ENCODE measurements at regions not wholly inside any gene's neighbourhood (a gene's known extent, or its start where the extent isn't known, plus 50 kb on each side); places are given as distances from the start of the nearest gene placed in this dataset.
A peak's percentile ranks its signal among the peaks of the same experiment; 100 is the strongest.
"Not testable (repeated sequence)": the region's sequence is repeated elsewhere in the genome, so short reads cannot be mapped to it uniquely, and the experiment has no call there.

GRCh38 chr13:89518289-89519077, 1829.0 kb upstream of the MIR17HG start:
- no peak for DNase-seq

GRCh38 chr13:89520468-89520867, 1827.0 kb upstream of the MIR17HG start:
- no peak for DNase-seq

GRCh38 chr13:89521672-89522071, 1825.8 kb upstream of the MIR17HG start:
- not testable (repeated sequence) for DNase-seq

GRCh38 chr13:89541091-89542030, 1806.1 kb upstream of the MIR17HG start:
- no peak for DNase-seq

- DNase-seq = no peak
These were observed 1796.5 kb upstream of the MIR17HG start for GRCh38 chr13:89550938-89551337.

GRCh38 chr13:89554801-89555200, 1792.7 kb upstream of the MIR17HG start:
- DNase-seq = peak; percentile 83

- DNase-seq = no peak
These were observed 1781.9 kb upstream of the MIR17HG start for GRCh38 chr13:89565476-89566100.

GRCh38 chr13:89567025-89567424, 1780.5 kb upstream of the MIR17HG start:
- no peak for DNase-seq

GRCh38 chr13:89568276-89568675, 1779.2 kb upstream of the MIR17HG start:
- DNase-seq = no peak

GRCh38 chr13:89568746-89569145, 1778.7 kb upstream of the MIR17HG start:
- no peak for DNase-seq

- DNase-seq = no peak
These were observed 1775.8 kb upstream of the MIR17HG start for GRCh38 chr13:89571676-89572075.

GRCh38 chr13:89574077-89574476, 1773.4 kb upstream of the MIR17HG start:
- DNase-seq = no peak

GRCh38 chr13:89577301-89577700, 1770.2 kb upstream of the MIR17HG start:
- DNase-seq = no peak

- DNase-seq = no peak
These were observed 1763.3 kb upstream of the MIR17HG start for GRCh38 chr13:89584058-89584620.

- DNase-seq = no peak
These were observed 1744.8 kb upstream of the MIR17HG start for GRCh38 chr13:89602655-89603054.

GRCh38 chr13:89603187-89603586, 1744.3 kb upstream of the MIR17HG start:
- no peak for DNase-seq

- DNase-seq = no peak
These were observed 1738.2 kb upstream of the MIR17HG start for GRCh38 chr13:89609318-89609717.

GRCh38 chr13:89610331-89610730, 1737.2 kb upstream of the MIR17HG start:
- no peak for DNase-seq

- DNase-seq = no peak
These were observed 1736.6 kb upstream of the MIR17HG start for GRCh38 chr13:89610881-89611280.

GRCh38 chr13:89627996-89628395, 1719.5 kb upstream of the MIR17HG start:
- DNase-seq = no peak

GRCh38 chr13:89628567-89628966, 1718.9 kb upstream of the MIR17HG start:
- DNase-seq = no peak

GRCh38 chr13:89650226-89650625, 1697.3 kb upstream of the MIR17HG start:
- DNase-seq = no peak

GRCh38 chr13:89660752-89661151, 1686.7 kb upstream of the MIR17HG start:
- no peak for DNase-seq

Data from NCI-H1417 treated with DMSO at 0.1 percent for 48 hours (cell line).